Stimulated activated naive CD8-positive, alpha-beta T cell treated with anti-CD3 and anti-CD28 coated beads, Interleukin-15, Interleukin-2, amounts not matched to agents 100 ng/mL and 50 ng/mL, for 24 hours (primary cell): ENCODE measurements at regions not wholly inside any gene's neighbourhood (a gene's known extent, or its start where the extent isn't known, plus 50 kb on each side); places are given as distances from the start of the nearest gene placed in this dataset.

ENCODE experiments used
- H3K27ac Mint-ChIP-seq: one replicate; pipeline ENCODE4 v1.8.0; 2021; ENCODE audit warnings: mild to moderate bottlenecking, mixed read lengths
- H3K27me3 Mint-ChIP-seq: one replicate; pipeline ENCODE4 v1.8.0; 2021; ENCODE audit warnings: mixed read lengths
- H3K36me3 Mint-ChIP-seq: one replicate; pipeline ENCODE4 v1.8.0; 2021; ENCODE audit warnings: low read depth, mixed read lengths
- H3K4me1 Mint-ChIP-seq: one replicate; pipeline ENCODE4 v1.8.0; 2021; ENCODE audit warnings: low read depth, mixed read lengths
- H3K4me3 Mint-ChIP-seq: one replicate; pipeline ENCODE4 v1.8.0; 2021; ENCODE audit warnings: mild to moderate bottlenecking, mixed read lengths
- H3K9me3 Mint-ChIP-seq: one replicate; pipeline ENCODE4 v1.8.0; 2021; ENCODE audit warnings: mixed read lengths

DNA sequence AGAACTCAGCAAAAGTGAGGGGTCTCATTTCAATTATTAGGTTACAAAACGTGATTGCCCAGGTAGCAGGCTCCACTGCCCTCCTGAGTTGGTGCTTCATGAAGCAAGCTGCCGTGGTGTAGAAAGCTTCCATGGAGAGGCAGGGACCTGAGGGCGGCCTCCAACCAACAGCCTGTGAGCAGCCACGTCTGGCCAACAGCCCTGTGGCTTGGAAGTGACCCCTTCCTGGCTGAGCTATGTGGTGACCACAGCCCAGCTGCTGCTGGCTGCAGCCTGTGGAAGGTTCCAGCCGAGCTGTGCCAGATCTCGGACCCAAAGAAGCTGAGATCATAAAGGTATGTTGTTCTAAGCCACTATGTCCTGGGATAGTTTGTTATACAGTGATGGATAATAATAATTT lies 122.5 kb upstream of the KLF6 start:
- no peaks in the 10 kb centered on the region for H3K36me3 Mint-ChIP-seq
- no peaks in the 10 kb centered on the region for H3K27me3 Mint-ChIP-seq
- H3K9me3 Mint-ChIP-seq: peaks cover 4% of the 10 kb centered on the region
- no peak overlapping the region for H3K27ac Mint-ChIP-seq
- H3K4me1 Mint-ChIP-seq: peaks cover 21% of the 10 kb centered on the region
- H3K4me3 Mint-ChIP-seq: no peak overlapping the region

DNA sequence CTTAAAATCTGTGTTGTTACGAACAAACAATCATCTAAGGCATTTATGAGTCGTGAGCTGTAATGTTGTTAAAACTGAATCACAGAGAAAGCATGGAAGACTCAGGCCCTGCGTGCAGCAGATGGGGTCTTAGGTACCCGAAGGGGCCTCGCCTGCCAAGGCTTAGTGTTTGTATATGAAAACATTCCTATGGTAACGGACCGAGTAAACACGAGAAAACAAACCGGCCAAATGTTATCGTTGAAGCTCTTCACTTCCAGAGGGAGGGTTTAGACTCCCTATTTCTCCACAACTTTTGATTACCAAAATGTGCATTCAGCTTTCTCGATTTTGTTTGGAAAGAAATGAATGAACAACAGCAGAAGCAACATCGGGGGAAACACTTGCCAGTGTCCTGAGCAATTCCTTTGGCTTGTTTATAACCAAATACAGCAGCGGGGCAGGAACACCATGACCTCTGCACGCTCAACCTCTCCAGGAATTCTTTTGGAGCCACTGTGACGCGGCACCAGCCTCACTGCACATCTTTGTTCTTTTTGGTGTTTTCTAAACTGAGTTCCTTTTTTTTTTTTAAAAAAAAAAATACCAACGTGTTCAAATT lies 121.6 kb upstream of the KLF6 start:
- H3K27ac Mint-ChIP-seq: no peak overlapping the region
- H3K4me1 Mint-ChIP-seq: peaks cover 30% of the 10 kb centered on the region
- no peaks in the 10 kb centered on the region for H3K27me3 Mint-ChIP-seq
- H3K4me3 Mint-ChIP-seq: no peak overlapping the region
- peaks cover 4% of the 10 kb centered on the region for H3K9me3 Mint-ChIP-seq
- H3K36me3 Mint-ChIP-seq: no peaks in the 10 kb centered on the region

DNA sequence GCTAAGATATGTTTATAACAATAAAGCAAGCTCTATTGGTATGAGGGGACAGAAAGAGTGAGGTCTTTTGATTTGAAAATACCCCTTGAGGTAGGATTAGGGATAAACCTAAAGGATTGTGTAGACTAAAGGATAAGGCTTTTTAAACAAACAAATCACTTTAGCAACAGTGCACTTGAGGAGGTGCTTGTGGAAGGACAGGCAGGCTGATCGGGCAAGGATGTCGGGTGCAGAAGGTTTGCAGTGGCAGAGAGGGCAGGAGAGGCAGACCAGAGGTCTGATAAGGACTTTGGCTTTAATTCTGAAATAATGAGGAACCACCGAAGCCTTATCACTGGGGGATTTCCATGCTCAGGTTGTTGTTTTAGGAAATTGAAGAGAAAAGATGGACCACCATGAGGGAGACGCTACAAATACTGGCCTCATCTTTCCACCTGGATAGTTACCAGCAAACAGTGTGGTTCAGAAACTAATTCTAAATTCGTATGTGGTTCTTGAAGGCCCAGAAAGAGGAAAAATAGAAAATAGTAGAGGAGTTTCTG lies 119.5 kb upstream of the KLF6 start:
- H3K9me3 Mint-ChIP-seq: peaks cover 4% of the 10 kb centered on the region
- no peaks in the 10 kb centered on the region for H3K36me3 Mint-ChIP-seq
- H3K4me1 Mint-ChIP-seq: peaks cover 39% of the 10 kb centered on the region
- H3K4me3 Mint-ChIP-seq: no peak overlapping the region
- no peaks in the 10 kb centered on the region for H3K27me3 Mint-ChIP-seq
- peak overlapping the region; percentile 9 for H3K27ac Mint-ChIP-seq

DNA sequence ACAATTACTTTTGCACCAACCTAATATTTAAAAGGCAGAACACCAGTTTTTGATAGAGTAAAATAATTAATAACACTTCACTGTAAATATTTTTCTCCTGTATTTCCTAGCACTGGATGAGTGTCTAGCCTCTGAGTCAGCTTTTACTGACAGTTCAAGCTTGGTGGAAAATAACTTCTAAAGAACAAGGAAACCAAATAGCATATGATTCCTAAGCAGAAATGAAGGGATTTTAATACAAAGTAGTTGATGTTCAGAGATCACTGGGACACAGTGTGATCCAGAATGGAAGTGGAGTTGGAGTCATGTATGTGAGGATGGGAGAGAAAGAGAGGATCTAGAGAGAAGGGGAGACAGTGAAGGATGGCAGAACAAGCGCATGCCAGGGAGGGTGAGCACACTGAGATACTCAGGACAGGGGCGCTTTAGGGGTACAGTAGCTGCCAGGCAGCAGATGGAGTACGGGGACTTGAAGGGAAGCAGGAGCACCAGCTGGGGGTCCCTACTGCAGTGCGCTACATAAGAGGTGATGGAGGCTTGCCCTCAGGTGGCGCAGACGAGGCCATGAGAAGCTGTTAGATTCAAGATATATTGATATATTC lies 117.9 kb upstream of the KLF6 start:
- peak overlapping the region; percentile 11 for H3K4me3 Mint-ChIP-seq
- H3K27ac Mint-ChIP-seq: peak overlapping the region; percentile 84
- H3K4me1 Mint-ChIP-seq: peaks cover 39% of the 10 kb centered on the region
- no peaks in the 10 kb centered on the region for H3K27me3 Mint-ChIP-seq
- no peaks in the 10 kb centered on the region for H3K36me3 Mint-ChIP-seq
- peaks cover 4% of the 10 kb centered on the region for H3K9me3 Mint-ChIP-seq

DNA sequence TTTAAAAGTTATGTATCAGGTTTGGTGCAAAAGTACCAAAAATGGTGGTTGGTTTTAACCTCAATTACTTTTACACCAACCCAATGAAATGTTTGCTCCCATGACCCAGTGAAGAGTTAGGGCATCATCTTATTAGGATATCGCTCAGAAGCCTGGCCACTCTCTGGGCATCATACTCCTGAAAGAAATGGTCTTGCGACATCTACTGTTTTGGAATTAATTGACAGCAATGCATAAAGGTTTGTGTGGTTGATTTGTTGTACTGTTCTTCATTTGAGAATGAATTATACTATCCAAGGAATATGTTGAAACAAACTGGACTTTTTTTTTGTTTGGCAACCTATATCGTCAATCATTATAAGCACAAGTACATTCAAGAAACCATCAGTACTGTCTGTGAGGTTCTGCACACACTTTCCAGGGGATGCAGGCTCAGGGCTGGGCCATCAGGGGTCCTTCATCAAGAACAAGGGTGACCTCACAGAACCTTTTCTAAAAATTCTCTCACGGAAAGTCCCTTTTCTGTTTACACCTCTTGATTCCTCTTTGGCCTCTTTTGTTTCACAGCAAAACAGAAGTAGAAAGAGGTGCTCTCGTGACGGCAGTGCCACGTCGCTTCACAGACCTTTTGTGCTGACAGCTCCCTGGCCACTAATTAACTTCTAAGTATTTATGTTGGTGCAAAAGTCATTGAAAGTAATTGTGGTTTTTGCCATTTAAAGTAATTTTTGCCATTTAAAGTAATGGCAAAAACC lies 117.2 kb upstream of the KLF6 start:
- Mint-ChIP-seq H3K4me3 (no peak overlapping the region), H3K27ac (peak overlapping the region; percentile 81), H3K4me1 (peaks cover 39% of the 10 kb centered on the region), H3K36me3 (no peaks in the 10 kb centered on the region), H3K27me3 (no peaks in the 10 kb centered on the region), H3K9me3 (peaks cover 4% of the 10 kb centered on the region)

DNA sequence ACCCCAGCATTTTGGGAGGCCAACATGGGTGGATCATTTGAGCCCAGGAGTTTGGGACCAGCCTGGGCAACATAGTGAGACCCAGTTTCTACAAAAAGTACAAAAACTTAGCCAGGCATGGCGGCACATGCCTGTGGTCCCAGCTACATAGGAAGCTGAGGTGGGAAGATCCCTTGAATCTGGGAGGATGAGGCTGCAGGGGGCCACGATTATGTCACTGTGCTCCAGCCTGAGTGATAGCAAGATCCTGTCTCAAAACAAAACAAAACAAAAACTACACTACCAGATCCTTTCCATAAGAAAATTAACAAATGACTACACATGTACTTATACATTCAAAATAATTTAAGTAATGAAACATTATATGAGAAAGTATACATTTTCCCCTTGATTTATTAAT lies 116.4 kb upstream of the KLF6 start:
- Mint-ChIP-seq H3K36me3 (no peaks in the 10 kb centered on the region), H3K27ac (peak overlapping the region; percentile 81), H3K9me3 (no peaks in the 10 kb centered on the region), H3K27me3 (no peaks in the 10 kb centered on the region), H3K4me3 (no peak overlapping the region), H3K4me1 (peaks cover 43% of the 10 kb centered on the region)

DNA sequence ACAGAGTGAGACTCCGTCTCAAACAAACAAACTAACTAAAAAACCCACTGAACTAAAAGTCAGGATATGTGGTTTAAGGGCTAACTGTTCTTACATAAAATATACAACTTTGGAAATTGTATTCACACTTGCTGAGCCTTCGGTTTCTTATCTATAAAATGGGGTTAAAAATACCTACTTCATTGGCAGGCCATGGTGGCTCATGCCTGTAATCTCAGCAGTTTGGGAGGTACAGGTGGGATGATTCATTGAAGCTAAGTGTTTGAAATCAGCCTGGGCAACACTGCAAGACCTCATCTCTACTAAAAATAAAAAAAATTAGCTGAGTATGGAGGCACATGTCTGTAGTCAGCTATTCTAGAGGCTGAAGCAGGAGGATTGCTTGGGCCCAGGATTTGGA lies 115.4 kb upstream of the KLF6 start:
- H3K27ac Mint-ChIP-seq: no peak overlapping the region
- H3K36me3 Mint-ChIP-seq: no peaks in the 10 kb centered on the region
- H3K4me1 Mint-ChIP-seq: peaks cover 49% of the 10 kb centered on the region
- H3K9me3 Mint-ChIP-seq: no peaks in the 10 kb centered on the region
- H3K27me3 Mint-ChIP-seq: no peaks in the 10 kb centered on the region
- no peak overlapping the region for H3K4me3 Mint-ChIP-seq

DNA sequence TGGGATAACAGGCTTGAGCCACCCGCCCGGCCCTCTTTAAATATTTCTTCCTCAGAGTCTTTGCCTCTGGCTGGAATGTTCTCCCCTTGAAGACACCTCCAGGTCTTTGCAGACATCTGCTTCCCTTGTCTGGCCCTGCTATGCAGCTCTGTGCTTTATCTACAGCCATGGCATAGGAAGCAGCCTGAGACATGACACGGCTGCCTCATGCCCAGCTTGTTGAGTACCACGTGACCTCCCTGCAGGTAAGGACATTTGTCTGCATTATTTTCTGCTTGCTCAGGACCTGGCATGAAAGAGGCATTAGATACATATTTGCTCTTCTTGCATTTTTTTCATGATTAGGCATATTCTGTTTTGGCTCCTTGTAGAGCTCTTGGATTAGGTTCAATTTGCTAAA lies 113.8 kb upstream of the KLF6 start:
- no peaks in the 10 kb centered on the region for H3K27me3 Mint-ChIP-seq
- no peak overlapping the region for H3K27ac Mint-ChIP-seq
- no peaks in the 10 kb centered on the region for H3K36me3 Mint-ChIP-seq
- no peaks in the 10 kb centered on the region for H3K9me3 Mint-ChIP-seq
- no peak overlapping the region for H3K4me3 Mint-ChIP-seq
- peaks cover 53% of the 10 kb centered on the region for H3K4me1 Mint-ChIP-seq

DNA sequence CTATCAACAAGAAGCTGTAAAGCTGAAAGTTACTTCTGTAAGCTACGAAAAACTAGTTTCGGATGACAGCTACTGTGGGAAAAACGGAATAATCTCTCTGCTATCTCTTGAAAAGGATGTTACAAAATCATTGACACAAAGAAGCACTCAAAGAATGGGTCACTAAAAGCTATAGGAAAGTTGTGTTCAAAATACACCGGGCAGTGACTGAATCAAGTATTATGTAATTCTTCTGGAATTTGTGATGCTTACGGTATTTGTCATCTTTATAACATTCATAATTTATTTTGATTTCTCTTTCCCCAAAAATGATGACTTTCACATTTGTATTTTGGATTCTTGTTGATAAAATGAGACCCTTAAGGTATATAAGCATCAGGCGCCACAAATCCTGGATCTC lies 112.1 kb upstream of the KLF6 start:
- Mint-ChIP-seq H3K9me3 (no peaks in the 10 kb centered on the region), H3K27me3 (no peaks in the 10 kb centered on the region), H3K4me1 (peaks cover 56% of the 10 kb centered on the region), H3K4me3 (no peak overlapping the region), H3K27ac (no peak overlapping the region), H3K36me3 (no peaks in the 10 kb centered on the region)

DNA sequence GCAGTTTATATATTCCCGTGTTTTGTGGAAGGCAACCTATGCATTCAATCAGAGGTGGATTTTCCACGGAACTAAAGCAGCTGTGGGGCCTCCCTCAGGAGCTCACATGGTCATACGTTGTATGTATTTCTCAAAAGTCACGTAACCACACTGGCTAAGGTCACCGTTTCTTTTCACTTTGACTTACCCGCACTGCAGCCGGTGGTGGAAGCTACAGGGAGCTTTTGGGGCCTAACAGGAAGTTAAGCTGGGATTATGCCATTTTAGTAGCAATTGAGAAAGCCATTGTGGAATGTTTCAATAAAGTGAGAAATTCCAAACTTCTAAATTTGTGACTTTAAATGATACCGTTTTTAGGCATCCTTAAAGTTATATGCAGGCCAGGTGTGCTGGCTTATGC lies 111.2 kb upstream of the KLF6 start:
- Mint-ChIP-seq H3K4me3 (no peak overlapping the region), H3K9me3 (no peaks in the 10 kb centered on the region), H3K4me1 (peaks cover 56% of the 10 kb centered on the region), H3K27ac (peak overlapping the region; percentile 55), H3K36me3 (no peaks in the 10 kb centered on the region), H3K27me3 (no peaks in the 10 kb centered on the region)

DNA sequence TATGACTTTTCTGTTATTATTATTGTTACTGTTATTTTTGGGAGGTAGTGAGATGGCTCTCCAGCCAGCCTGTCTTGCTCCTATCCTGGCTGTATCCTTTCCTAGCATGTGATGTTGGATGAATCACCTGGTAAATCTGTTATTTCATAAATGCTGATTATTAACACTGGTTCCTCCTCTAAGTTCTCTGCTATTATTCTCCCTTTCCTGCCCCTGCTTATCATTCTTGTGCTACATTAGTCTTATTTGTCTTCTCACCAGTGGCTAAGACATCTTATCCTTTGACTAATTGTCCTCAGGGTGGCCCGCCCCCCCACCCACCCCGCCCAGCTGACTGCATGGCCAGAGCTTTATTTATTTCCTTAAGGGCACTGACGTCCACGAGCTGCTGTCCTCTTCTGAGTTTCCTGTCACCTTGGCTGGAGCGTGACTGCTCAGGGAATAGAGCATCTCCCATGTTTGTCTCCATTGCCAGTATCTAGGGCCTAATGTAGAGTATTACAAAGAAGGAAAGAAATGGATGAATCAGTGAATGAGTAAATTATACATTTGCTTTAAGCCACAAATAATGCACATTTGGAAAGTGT lies 110.1 kb upstream of the KLF6 start:
- H3K27ac Mint-ChIP-seq: peak overlapping the region; percentile 58
- H3K4me1 Mint-ChIP-seq: peaks cover 54% of the 10 kb centered on the region
- H3K4me3 Mint-ChIP-seq: no peak overlapping the region
- H3K27me3 Mint-ChIP-seq: no peaks in the 10 kb centered on the region
- no peaks in the 10 kb centered on the region for H3K36me3 Mint-ChIP-seq
- no peaks in the 10 kb centered on the region for H3K9me3 Mint-ChIP-seq

DNA sequence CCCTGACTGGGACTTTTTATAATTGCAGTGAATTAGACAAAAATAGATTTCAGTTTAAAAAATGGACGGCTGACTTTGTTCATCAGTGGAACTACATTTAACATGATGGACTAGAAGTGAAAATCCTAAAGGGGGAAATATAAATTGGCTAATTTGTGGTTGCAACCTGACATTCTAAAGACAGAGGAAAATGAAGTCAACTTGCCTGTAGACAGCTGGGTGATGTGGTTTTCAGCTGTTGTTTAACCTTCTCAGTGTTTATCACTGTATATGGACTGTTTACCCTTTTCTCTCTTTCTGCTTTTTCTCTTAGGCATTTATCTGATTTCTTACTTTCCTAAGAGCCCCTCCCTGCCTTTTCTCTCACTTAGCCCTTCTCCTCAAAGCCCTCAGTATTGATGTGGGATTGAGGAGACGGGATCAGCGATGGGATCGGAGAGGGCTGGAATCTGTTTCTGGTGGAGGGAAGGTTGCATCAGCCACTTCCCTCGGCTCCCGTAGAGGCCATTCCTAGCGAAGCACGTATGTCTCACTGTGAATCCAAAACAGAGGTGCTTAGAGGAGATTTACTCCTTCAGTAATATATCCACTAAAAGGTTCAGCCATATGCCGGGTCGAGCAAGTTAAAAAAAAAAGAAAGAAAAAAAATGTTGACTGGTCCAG lies 109.0 kb upstream of the KLF6 start:
- peaks cover 61% of the 10 kb centered on the region for H3K4me1 Mint-ChIP-seq
- no peaks in the 10 kb centered on the region for H3K9me3 Mint-ChIP-seq
- no peaks in the 10 kb centered on the region for H3K27me3 Mint-ChIP-seq
- peak overlapping the region; percentile 79 for H3K27ac Mint-ChIP-seq
- no peaks in the 10 kb centered on the region for H3K36me3 Mint-ChIP-seq
- H3K4me3 Mint-ChIP-seq: no peak overlapping the region

DNA sequence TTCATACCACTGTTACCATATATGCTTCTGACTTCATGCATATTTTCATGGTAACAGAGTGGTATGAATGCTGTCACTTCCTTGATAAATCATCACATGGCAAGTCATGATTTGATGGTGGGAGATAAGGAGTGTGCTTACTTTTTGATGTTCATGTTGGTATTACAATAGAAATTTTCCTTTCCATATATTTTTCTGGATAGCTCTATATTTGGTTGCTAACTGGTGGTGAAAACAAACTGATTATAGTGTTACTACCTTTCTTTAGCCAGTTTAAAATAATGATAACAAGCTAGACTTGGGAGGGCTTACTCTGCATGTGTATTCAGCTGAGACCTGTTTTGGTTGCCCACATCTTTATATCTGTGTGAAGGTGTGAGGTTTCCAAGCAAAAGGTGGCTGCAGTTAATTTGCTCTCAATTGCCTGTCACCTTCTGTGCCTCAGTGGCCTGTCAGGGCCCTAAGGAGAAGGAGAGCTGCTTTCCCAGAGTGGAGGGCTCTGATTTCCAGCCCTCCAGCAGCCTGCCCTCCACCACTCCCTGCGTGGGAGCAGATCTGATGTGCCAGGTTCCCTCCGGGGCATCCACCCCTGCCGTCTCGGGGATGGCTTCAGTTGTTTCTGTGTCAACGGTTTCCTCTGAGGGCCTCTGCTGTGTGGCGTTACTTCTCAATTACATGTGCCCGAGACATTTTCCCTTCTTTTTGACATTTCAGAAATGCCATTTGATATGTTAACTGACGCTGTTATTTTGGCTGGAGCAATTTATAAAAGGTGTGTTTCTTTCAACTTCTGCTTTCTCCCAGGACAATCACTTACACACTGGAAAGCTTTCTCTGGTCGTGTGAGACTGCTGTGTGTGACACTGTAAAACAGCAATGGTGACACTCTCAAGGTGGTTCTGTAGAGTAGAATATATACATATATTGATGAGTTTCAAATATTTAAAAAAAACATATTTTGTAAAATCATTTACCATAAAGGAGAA lies 107.7 kb upstream of the KLF6 start:
- no peaks in the 10 kb centered on the region for H3K27me3 Mint-ChIP-seq
- H3K4me3 Mint-ChIP-seq: peak overlapping the region; percentile 30
- H3K4me1 Mint-ChIP-seq: peaks cover 68% of the 10 kb centered on the region

DNA sequence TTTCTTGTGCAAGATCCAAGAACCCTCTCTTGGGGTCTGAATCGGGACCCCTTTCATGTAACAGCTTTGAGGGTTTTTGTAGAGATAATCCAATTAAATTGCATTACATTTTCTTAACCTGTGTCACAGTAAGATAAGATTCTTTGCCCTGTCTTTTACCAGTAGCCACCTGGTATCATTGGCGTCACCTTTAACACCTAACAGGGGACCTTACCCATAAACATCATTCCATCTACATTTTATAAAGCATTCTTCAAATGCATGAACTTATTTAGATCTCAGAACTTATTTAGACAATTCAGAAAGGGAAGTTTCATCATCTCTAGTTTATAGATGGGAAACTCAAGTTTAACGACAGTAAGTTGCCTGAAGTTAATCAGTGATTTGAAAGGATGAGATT lies 106.4 kb upstream of the KLF6 start:
- no peaks in the 10 kb centered on the region for H3K27me3 Mint-ChIP-seq
- no peak overlapping the region for H3K27ac Mint-ChIP-seq
- peaks cover 73% of the 10 kb centered on the region for H3K4me1 Mint-ChIP-seq
- H3K9me3 Mint-ChIP-seq: no peaks in the 10 kb centered on the region
- H3K4me3 Mint-ChIP-seq: no peak overlapping the region
- H3K36me3 Mint-ChIP-seq: no peaks in the 10 kb centered on the region

More for the DNA sequence above, 107.7 kb upstream of the KLF6 start:
- H3K36me3 Mint-ChIP-seq: no peaks in the 10 kb centered on the region
- H3K9me3 Mint-ChIP-seq: no peaks in the 10 kb centered on the region
- H3K27ac Mint-ChIP-seq: peak overlapping the region; percentile 85
